ENCODE measurements at regions not wholly inside any gene's neighbourhood (a gene's known extent, or its start where the extent isn't known, plus 50 kb on each side); places are given as distances from the start of the nearest gene placed in this dataset.

DNA sequence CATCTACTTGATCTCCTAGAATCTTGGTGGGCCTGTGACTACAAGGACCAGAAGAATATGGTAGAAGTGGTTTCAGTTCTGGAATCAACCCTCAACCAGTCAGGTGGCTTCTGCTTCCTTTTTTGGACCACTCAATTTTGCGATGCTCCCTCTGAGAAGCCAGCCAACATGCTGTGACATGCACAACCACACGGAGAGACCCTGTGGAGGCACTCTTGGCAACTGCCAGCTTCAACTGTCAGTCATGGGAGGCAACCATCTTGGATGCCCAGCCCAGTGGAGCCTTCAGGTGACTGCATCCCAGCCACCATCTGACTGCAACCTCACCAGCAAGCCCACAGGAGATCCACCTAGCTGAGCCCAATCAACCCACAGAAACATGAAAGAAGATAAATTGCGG is 137.3 kb downstream of the FAM114A2 start:
- no peaks in the 10 kb centered on the region for H3K36me3 ChIP-seq (ENCODE audit: control insufficient read depth in 5 of 5, insufficient read depth in 5 of 5, low read length in 5 of 5)
- H3K9me3 ChIP-seq (ENCODE audit: control insufficient read depth in 5 of 5, low read length in 5 of 5): no peaks in the 10 kb centered on the region
- no peaks in the 10 kb centered on the region for H3K27me3 ChIP-seq (ENCODE audit: control insufficient read depth in 5 of 5, insufficient read depth in 4 of 5, low read length in 5 of 5)
- no peak overlapping the region for H3K27ac ChIP-seq (ENCODE audit: low read depth, low read length)
- no peak overlapping the region for H3K4me3 ChIP-seq (ENCODE audit: low read depth in 1 of 5, low read length in 5 of 5)
- H3K4me1 ChIP-seq (ENCODE audit: control insufficient read depth in 5 of 5, insufficient read depth in 5 of 5, low read length in 5 of 5): no peaks in the 10 kb centered on the region
- no peak overlapping the region for H3K9ac ChIP-seq (ENCODE audit: low read length in 5 of 5)

- H3K27me3 ChIP-seq (ENCODE audit: control insufficient read depth in 5 of 5, insufficient read depth in 4 of 5, low read length in 5 of 5): no peaks in the 10 kb centered on the region
- no peak overlapping the region for H3K9ac ChIP-seq (ENCODE audit: low read length in 5 of 5)
Observed at GRCh38 chr5:153900703-153901395, 137.9 kb downstream of the FAM114A2 start.

GRCh38 chr5:153899746-153900145 is 139.0 kb downstream of the FAM114A2 start:
- Histone ChIP-seq H3K36me3 (ENCODE audit: control insufficient read depth in 5 of 5, insufficient read depth in 5 of 5, low read length in 5 of 5) (no peaks in the 10 kb centered on the region), H3K4me3 (ENCODE audit: low read depth in 1 of 5, low read length in 5 of 5) (no peak overlapping the region), H3K9ac (ENCODE audit: low read length in 5 of 5) (no peak overlapping the region), H3K27ac (ENCODE audit: low read depth, low read length) (no peak overlapping the region), H3K27me3 (ENCODE audit: control insufficient read depth in 5 of 5, insufficient read depth in 4 of 5, low read length in 5 of 5) (no peaks in the 10 kb centered on the region), H3K4me1 (ENCODE audit: control insufficient read depth in 5 of 5, insufficient read depth in 5 of 5, low read length in 5 of 5) (no peaks in the 10 kb centered on the region), H3K9me3 (ENCODE audit: control insufficient read depth in 5 of 5, low read length in 5 of 5) (no peaks in the 10 kb centered on the region)

More at GRCh38 chr5:153900703-153901395, 137.9 kb downstream of the FAM114A2 start:
- Histone ChIP-seq H3K4me3 (ENCODE audit: low read depth in 1 of 5, low read length in 5 of 5) (no peak overlapping the region), H3K4me1 (ENCODE audit: control insufficient read depth in 5 of 5, insufficient read depth in 5 of 5, low read length in 5 of 5) (no peaks in the 10 kb centered on the region), H3K27ac (ENCODE audit: low read depth, low read length) (no peak overlapping the region), H3K36me3 (ENCODE audit: control insufficient read depth in 5 of 5, insufficient read depth in 5 of 5, low read length in 5 of 5) (no peaks in the 10 kb centered on the region), H3K9me3 (ENCODE audit: control insufficient read depth in 5 of 5, low read length in 5 of 5) (no peaks in the 10 kb centered on the region)

DNA sequence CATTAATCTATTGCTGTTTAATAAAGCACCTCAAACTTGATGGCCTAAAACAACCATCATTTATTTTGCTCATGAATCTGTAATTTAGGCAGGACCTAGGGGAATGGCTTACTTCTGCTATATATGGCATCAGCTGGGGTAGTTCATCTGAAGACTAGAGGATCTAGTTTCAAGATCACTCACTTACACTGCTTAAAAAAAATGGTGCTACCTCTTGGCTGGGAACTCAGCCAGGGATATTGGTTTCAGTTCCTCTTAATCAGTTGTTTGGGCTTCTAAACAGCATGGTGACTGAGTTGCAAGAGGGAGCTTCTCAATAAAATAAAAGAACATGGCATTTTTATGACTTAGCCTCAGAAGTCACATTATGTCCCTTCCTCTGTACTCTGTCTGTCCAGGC is 142.0 kb downstream of the FAM114A2 start:
- H3K27me3 ChIP-seq (ENCODE audit: control insufficient read depth in 5 of 5, insufficient read depth in 4 of 5, low read length in 5 of 5): no peaks in the 10 kb centered on the region
- H3K4me3 ChIP-seq (ENCODE audit: low read depth in 1 of 5, low read length in 5 of 5): no peak overlapping the region
- no peak overlapping the region for H3K27ac ChIP-seq (ENCODE audit: low read depth, low read length)
- H3K9me3 ChIP-seq (ENCODE audit: control insufficient read depth in 5 of 5, low read length in 5 of 5): no peaks in the 10 kb centered on the region
- no peaks in the 10 kb centered on the region for H3K36me3 ChIP-seq (ENCODE audit: control insufficient read depth in 5 of 5, insufficient read depth in 5 of 5, low read length in 5 of 5)
- H3K4me1 ChIP-seq (ENCODE audit: control insufficient read depth in 5 of 5, insufficient read depth in 5 of 5, low read length in 5 of 5): no peaks in the 10 kb centered on the region
- H3K9ac ChIP-seq (ENCODE audit: low read length in 5 of 5): no peak overlapping the region

DNA sequence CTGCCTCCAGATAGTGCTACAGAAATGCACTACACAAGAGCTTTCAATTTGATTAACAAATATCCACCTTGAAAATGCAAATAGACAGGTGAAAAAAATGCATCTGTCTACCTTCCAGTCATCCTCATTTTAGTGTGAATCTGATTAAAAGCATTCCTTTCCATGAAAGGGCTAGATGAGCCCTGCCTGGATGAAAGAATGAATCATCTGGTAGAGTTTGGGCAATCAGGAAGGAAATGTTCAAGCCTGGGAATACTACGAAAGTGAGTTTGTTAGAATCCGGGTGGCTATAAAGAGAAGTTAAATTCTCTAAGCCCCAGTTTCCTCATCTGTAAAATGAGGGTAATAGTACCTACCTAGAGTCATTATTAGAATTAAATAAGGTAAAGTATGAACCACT is 142.6 kb downstream of the FAM114A2 start:
- no peak overlapping the region for H3K4me3 ChIP-seq (ENCODE audit: low read depth in 1 of 5, low read length in 5 of 5)
- H3K9me3 ChIP-seq (ENCODE audit: control insufficient read depth in 5 of 5, low read length in 5 of 5): no peaks in the 10 kb centered on the region
- no peak overlapping the region for H3K9ac ChIP-seq (ENCODE audit: low read length in 5 of 5)
- H3K36me3 ChIP-seq (ENCODE audit: control insufficient read depth in 5 of 5, insufficient read depth in 5 of 5, low read length in 5 of 5): no peaks in the 10 kb centered on the region
- H3K4me1 ChIP-seq (ENCODE audit: control insufficient read depth in 5 of 5, insufficient read depth in 5 of 5, low read length in 5 of 5): no peaks in the 10 kb centered on the region
- H3K27ac ChIP-seq (ENCODE audit: low read depth, low read length): no peak overlapping the region
- H3K27me3 ChIP-seq (ENCODE audit: control insufficient read depth in 5 of 5, insufficient read depth in 4 of 5, low read length in 5 of 5): no peaks in the 10 kb centered on the region

DNA sequence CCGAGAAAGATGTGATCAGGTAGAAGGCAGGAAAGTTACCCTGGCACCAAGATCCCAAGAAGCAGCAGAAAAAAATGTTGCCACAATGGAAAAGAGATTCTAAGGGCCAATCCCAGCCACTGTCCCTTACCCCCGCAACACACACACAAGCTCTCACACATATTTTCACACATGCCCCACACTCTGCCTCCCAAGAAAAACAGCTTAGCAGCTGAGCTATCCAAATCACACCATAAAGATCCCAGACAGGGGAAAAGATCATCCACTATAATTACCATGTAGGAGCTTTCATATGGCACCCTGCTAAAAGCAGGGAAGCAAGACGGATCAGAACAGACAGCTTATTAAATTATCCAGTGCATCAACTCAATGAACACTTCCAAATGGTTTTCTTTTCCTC is 143.4 kb downstream of the FAM114A2 start:
- no peak overlapping the region for H3K9ac ChIP-seq (ENCODE audit: low read length in 5 of 5)
- no peak overlapping the region for H3K4me3 ChIP-seq (ENCODE audit: low read depth in 1 of 5, low read length in 5 of 5)
- H3K36me3 ChIP-seq (ENCODE audit: control insufficient read depth in 5 of 5, insufficient read depth in 5 of 5, low read length in 5 of 5): no peaks in the 10 kb centered on the region
- no peaks in the 10 kb centered on the region for H3K27me3 ChIP-seq (ENCODE audit: control insufficient read depth in 5 of 5, insufficient read depth in 4 of 5, low read length in 5 of 5)
- H3K9me3 ChIP-seq (ENCODE audit: control insufficient read depth in 5 of 5, low read length in 5 of 5): no peaks in the 10 kb centered on the region
- no peaks in the 10 kb centered on the region for H3K4me1 ChIP-seq (ENCODE audit: control insufficient read depth in 5 of 5, insufficient read depth in 5 of 5, low read length in 5 of 5)
- no peak overlapping the region for H3K27ac ChIP-seq (ENCODE audit: low read depth, low read length)

DNA sequence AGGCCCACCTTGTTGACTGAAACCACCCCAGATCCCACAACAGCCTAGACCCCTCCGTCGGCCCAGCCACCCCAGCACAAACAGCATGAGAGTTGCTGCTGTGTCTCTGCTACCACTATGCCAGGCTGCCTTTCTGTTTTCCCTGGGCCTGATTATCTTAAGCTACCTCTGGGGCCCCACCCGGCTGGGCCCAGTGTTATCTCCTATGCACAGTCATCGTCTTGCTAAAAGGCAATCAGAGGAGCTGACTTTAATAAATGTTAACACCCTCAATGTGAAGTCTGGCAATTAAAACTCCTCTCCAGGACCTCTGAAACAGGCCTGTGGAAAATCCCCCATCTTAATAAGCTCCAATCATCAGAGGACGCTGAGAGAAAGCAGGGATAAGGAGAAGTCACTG is 144.9 kb downstream of the FAM114A2 start:
- Histone ChIP-seq H3K36me3 (ENCODE audit: control insufficient read depth in 5 of 5, insufficient read depth in 5 of 5, low read length in 5 of 5) (no peaks in the 10 kb centered on the region), H3K4me3 (ENCODE audit: low read depth in 1 of 5, low read length in 5 of 5) (no peak overlapping the region), H3K27ac (ENCODE audit: low read depth, low read length) (no peak overlapping the region), H3K4me1 (ENCODE audit: control insufficient read depth in 5 of 5, insufficient read depth in 5 of 5, low read length in 5 of 5) (no peaks in the 10 kb centered on the region), H3K9ac (ENCODE audit: low read length in 5 of 5) (no peak overlapping the region), H3K27me3 (ENCODE audit: control insufficient read depth in 5 of 5, insufficient read depth in 4 of 5, low read length in 5 of 5) (no peaks in the 10 kb centered on the region), H3K9me3 (ENCODE audit: control insufficient read depth in 5 of 5, low read length in 5 of 5) (no peaks in the 10 kb centered on the region)

- Histone ChIP-seq H3K9ac (ENCODE audit: low read length in 5 of 5) (no peak overlapping the region), H3K36me3 (ENCODE audit: control insufficient read depth in 5 of 5, insufficient read depth in 5 of 5, low read length in 5 of 5) (no peaks in the 10 kb centered on the region), H3K4me3 (ENCODE audit: low read depth in 1 of 5, low read length in 5 of 5) (no peak overlapping the region), H3K27me3 (ENCODE audit: control insufficient read depth in 5 of 5, insufficient read depth in 4 of 5, low read length in 5 of 5) (no peaks in the 10 kb centered on the region), H3K9me3 (ENCODE audit: control insufficient read depth in 5 of 5, low read length in 5 of 5) (no peaks in the 10 kb centered on the region), H3K4me1 (ENCODE audit: control insufficient read depth in 5 of 5, insufficient read depth in 5 of 5, low read length in 5 of 5) (no peaks in the 10 kb centered on the region), H3K27ac (ENCODE audit: low read depth, low read length) (no peak overlapping the region)
Observed at GRCh38 chr5:153891394-153891793, 147.3 kb downstream of the FAM114A2 start.

GRCh38 chr5:153888781-153889180 is 149.9 kb downstream of the FAM114A2 start:
- Histone ChIP-seq H3K9me3 (ENCODE audit: control insufficient read depth in 5 of 5, low read length in 5 of 5) (no peaks in the 10 kb centered on the region), H3K36me3 (ENCODE audit: control insufficient read depth in 5 of 5, insufficient read depth in 5 of 5, low read length in 5 of 5) (no peaks in the 10 kb centered on the region), H3K4me3 (ENCODE audit: low read depth in 1 of 5, low read length in 5 of 5) (no peak overlapping the region), H3K27ac (ENCODE audit: low read depth, low read length) (no peak overlapping the region), H3K27me3 (ENCODE audit: control insufficient read depth in 5 of 5, insufficient read depth in 4 of 5, low read length in 5 of 5) (no peaks in the 10 kb centered on the region), H3K4me1 (ENCODE audit: control insufficient read depth in 5 of 5, insufficient read depth in 5 of 5, low read length in 5 of 5) (no peaks in the 10 kb centered on the region), H3K9ac (ENCODE audit: low read length in 5 of 5) (no peak overlapping the region)

DNA sequence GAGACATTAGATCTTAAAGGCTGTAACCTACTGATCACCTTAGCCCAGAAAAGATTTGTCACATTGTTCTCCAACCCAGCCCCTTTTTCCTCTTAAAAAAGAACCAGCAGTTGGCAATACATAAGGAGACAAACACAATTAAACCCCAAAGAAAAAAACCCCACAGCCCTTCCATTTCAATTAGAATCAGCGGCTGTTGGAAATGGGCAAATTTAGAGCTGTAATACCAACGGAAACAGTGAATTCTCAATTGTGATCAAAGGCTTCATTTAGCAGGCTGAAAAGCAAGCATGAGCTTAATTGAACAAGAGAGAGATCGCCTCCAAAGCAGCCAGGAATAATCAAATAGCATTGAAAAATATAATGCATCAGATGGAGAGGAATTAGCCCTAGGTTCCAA is 153.6 kb downstream of the FAM114A2 start:
- H3K9ac ChIP-seq (ENCODE audit: low read length in 5 of 5): no peak overlapping the region
- H3K9me3 ChIP-seq (ENCODE audit: control insufficient read depth in 5 of 5, low read length in 5 of 5): no peaks in the 10 kb centered on the region
- H3K4me1 ChIP-seq (ENCODE audit: control insufficient read depth in 5 of 5, insufficient read depth in 5 of 5, low read length in 5 of 5): no peaks in the 10 kb centered on the region
- H3K36me3 ChIP-seq (ENCODE audit: control insufficient read depth in 5 of 5, insufficient read depth in 5 of 5, low read length in 5 of 5): no peaks in the 10 kb centered on the region
- H3K4me3 ChIP-seq (ENCODE audit: low read depth in 1 of 5, low read length in 5 of 5): no peak overlapping the region
- no peak overlapping the region for H3K27ac ChIP-seq (ENCODE audit: low read depth, low read length)
- H3K27me3 ChIP-seq (ENCODE audit: control insufficient read depth in 5 of 5, insufficient read depth in 4 of 5, low read length in 5 of 5): no peaks in the 10 kb centered on the region

GRCh38 chr5:153884612-153884957 is 154.1 kb downstream of the FAM114A2 start:
- no peak overlapping the region for H3K9ac ChIP-seq (ENCODE audit: low read length in 5 of 5)
- no peaks in the 10 kb centered on the region for H3K36me3 ChIP-seq (ENCODE audit: control insufficient read depth in 5 of 5, insufficient read depth in 5 of 5, low read length in 5 of 5)
- no peak overlapping the region for H3K4me3 ChIP-seq (ENCODE audit: low read depth in 1 of 5, low read length in 5 of 5)
- H3K27ac ChIP-seq (ENCODE audit: low read depth, low read length): no peak overlapping the region
- no peaks in the 10 kb centered on the region for H3K9me3 ChIP-seq (ENCODE audit: control insufficient read depth in 5 of 5, low read length in 5 of 5)
- no peaks in the 10 kb centered on the region for H3K27me3 ChIP-seq (ENCODE audit: control insufficient read depth in 5 of 5, insufficient read depth in 4 of 5, low read length in 5 of 5)
- H3K4me1 ChIP-seq (ENCODE audit: control insufficient read depth in 5 of 5, insufficient read depth in 5 of 5, low read length in 5 of 5): no peaks in the 10 kb centered on the region
